Sigmoid colon (tissue), 4 donors: ENCODE measurements at regions not wholly inside any gene's neighbourhood (a gene's known extent, or its start where the extent isn't known, plus 50 kb on each side); places are given as distances from the start of the nearest gene placed in this dataset.

ENCODE experiments used
- EP300 ChIP-seq, 4 donors: sonication (generic); formaldehyde crosslinking; IDR thresholded peaks; one replicate each; pipeline ENCODE4 v1.6.1; 2017; ENCODE audit warnings: antibody characterized with exemption in 4 of 4
- POLR2A ChIP-seq, 2 donors: fragments of 450-650 bp; IDR thresholded peaks; one replicate each; pipeline ENCODE4 v1.6.1; 2016; ENCODE audit warnings: antibody characterized with exemption in 2 of 2, mild to moderate bottlenecking in 2 of 2, moderate library complexity in 2 of 2
- TF ChIP-seq, protein P1 (sequence below), 4 experiments: fragments of 450-650 bp in 3 of 4; fragments of 200-600 bp in 1 of 4; IDR thresholded peaks; one replicate each; pipeline ENCODE4 v1.5.1; 2016 to 2019; ENCODE audit warnings: antibody characterized with exemption in 4 of 4, mild to moderate bottlenecking in 3 of 4, moderate library complexity in 2 of 4

DNA sequence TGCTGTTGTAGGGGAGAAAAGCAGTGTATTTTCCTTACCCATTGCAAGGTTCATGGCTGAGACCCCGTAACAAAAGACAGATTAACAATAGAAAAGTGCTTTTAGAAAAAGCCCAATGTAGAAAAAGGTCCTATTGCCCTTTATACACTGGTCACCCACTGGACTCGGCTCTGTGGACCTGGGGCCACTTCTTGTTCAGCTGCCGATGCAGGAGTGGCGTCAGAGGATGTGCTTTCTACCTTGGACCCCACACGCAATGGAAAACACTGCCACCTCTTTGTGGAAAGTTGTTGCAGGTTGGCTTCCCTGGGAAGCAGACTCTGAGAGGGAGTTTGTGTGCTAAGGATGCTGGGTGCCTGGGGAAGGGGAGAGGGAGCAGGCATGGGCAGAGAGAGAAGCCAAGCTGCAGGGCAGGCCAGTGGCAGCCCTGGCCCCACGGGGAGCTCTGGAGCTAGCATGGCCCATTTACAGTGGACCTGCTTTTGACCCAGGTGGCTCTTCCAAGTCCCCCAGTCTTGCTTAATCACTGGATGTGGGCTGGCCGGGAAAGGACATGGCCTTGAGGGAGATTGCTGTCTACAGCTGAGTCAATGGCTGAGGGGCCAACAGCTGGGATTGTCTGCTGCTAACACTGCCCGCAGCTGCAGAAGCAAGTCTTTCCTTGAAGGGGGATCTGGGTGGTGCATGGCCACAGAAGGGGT lies 142.9 kb downstream of the CDC5L start:
- no peak for TF ChIP-seq EP300 (IDR thresholded peaks at IDR 0.05)
- TF ChIP-seq, protein P1, sequence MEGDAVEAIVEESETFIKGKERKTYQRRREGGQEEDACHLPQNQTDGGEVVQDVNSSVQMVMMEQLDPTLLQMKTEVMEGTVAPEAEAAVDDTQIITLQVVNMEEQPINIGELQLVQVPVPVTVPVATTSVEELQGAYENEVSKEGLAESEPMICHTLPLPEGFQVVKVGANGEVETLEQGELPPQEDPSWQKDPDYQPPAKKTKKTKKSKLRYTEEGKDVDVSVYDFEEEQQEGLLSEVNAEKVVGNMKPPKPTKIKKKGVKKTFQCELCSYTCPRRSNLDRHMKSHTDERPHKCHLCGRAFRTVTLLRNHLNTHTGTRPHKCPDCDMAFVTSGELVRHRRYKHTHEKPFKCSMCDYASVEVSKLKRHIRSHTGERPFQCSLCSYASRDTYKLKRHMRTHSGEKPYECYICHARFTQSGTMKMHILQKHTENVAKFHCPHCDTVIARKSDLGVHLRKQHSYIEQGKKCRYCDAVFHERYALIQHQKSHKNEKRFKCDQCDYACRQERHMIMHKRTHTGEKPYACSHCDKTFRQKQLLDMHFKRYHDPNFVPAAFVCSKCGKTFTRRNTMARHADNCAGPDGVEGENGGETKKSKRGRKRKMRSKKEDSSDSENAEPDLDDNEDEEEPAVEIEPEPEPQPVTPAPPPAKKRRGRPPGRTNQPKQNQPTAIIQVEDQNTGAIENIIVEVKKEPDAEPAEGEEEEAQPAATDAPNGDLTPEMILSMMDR (IDR thresholded peaks at IDR 0.05), result no peak
- no peak for TF ChIP-seq POLR2A (IDR thresholded peaks at IDR 0.05)
